HG02973 (cell line): ENCODE measurements at regions not wholly inside any gene's neighbourhood (a gene's known extent, or its start where the extent isn't known, plus 50 kb on each side); places are given as distances from the start of the nearest gene placed in this dataset.

Source experiments
- ATAC-seq: cut with Tn5 transposase; IDR thresholded peaks from one replicate; pipeline ENCODE4 v1.9.1; 2021; ENCODE audit warnings: moderate library complexity; ENCODE audit not compliant: unreplicated experiment

GRCh38 chr17:70857351-70857750 is 688.0 kb downstream of the KCNJ2 start:
- ATAC-seq, result no peak

- no peak for ATAC-seq
Observed at GRCh38 chr17:70859829-70860228, 690.5 kb downstream of the KCNJ2 start.

- ATAC-seq, result no peak
Observed at GRCh38 chr17:70862295-70862694, 693.0 kb downstream of the KCNJ2 start.

- ATAC-seq, result no peak
Observed at GRCh38 chr17:70863436-70864248, 694.3 kb downstream of the KCNJ2 start.

GRCh38 chr17:70865993-70866804 is 696.9 kb downstream of the KCNJ2 start:
- ATAC-seq, result no peak

- ATAC-seq, result no peak
Observed at GRCh38 chr17:70868149-70868548, 698.8 kb downstream of the KCNJ2 start.

- no peak for ATAC-seq
Observed at GRCh38 chr17:70869402-70870085, 700.2 kb downstream of the KCNJ2 start.

GRCh38 chr17:70871180-70871818 is 702.0 kb downstream of the KCNJ2 start:
- no peak for ATAC-seq

- ATAC-seq, result no peak
Observed at GRCh38 chr17:70872103-70872502, 702.8 kb downstream of the KCNJ2 start.

- ATAC-seq, result no peak
Observed at GRCh38 chr17:70875729-70876310, 706.5 kb downstream of the KCNJ2 start.

- ATAC-seq, result no peak
Observed at GRCh38 chr17:70878879-70879278, 709.5 kb downstream of the KCNJ2 start.

- no peak for ATAC-seq
Observed at GRCh38 chr17:70879401-70879800, 710.1 kb downstream of the KCNJ2 start.

- ATAC-seq, result no peak
Observed at GRCh38 chr17:70881093-70881492, 711.8 kb downstream of the KCNJ2 start.

- ATAC-seq, result no peak
Observed at GRCh38 chr17:70882504-70882903, 713.2 kb downstream of the KCNJ2 start.

- ATAC-seq, result no peak
Observed at GRCh38 chr17:70886648-70887047, 717.3 kb downstream of the KCNJ2 start.

- no peak for ATAC-seq
Observed at GRCh38 chr17:70888324-70888723, 719.0 kb downstream of the KCNJ2 start.

GRCh38 chr17:70891306-70891705 is 722.0 kb downstream of the KCNJ2 start:
- no peak for ATAC-seq

GRCh38 chr17:70892527-70892926 is 723.2 kb downstream of the KCNJ2 start:
- ATAC-seq, result no peak

- no peak for ATAC-seq
Observed at GRCh38 chr17:70896843-70897242, 727.5 kb downstream of the KCNJ2 start.

GRCh38 chr17:70897446-70897845 is 728.1 kb downstream of the KCNJ2 start:
- no peak for ATAC-seq

GRCh38 chr17:70901870-70902269 is 732.5 kb downstream of the KCNJ2 start:
- no peak for ATAC-seq
